ENCODE measurements at regions not wholly inside any gene's neighbourhood (a gene's known extent, or its start where the extent isn't known, plus 50 kb on each side); places are given as distances from the start of the nearest gene placed in this dataset.

GRCh38 chr5:68067976-68068603, 147.5 kb upstream of the PIK3R1 start:
- TF ChIP-seq POLR2A (IDR thresholded peaks at IDR 0.05): no peak
- TF ChIP-seq CTCF (IDR thresholded peaks at IDR 0.05): no peak
- no peak for TF ChIP-seq POLR2AphosphoS5 (IDR thresholded peaks at IDR 0.05; ENCODE audit: insufficient read depth in 1 of 2, low read depth in 1 of 2)

Data from vagina (tissue), 2 donors.